ENCODE measurements at regions not wholly inside any gene's neighbourhood (a gene's known extent, or its start where the extent isn't known, plus 50 kb on each side); places are given as distances from the start of the nearest gene placed in this dataset.

GRCh38 chr16:86222965-86223551 lies 287.3 kb upstream of the FOXF1 start:
- Histone ChIP-seq H3K9me3 (ENCODE audit: low read depth) (no peaks in the 10 kb centered on the region), H3K27me3 (peaks cover 12% of the 10 kb centered on the region), H2AFZ (replicated peaks) (no peak overlapping the region), H3K36me3 (no peaks in the 10 kb centered on the region), H3K4me1 (peaks cover 3% of the 10 kb centered on the region), H3K4me2 (no peak overlapping the region), H4K20me1 (ENCODE audit: low read depth) (no peaks in the 10 kb centered on the region), H3K4me3 (no peak overlapping the region), H3K9ac (no peak overlapping the region), H3K79me2 (ENCODE audit: low read depth) (no peaks in the 10 kb centered on the region), H3F3A (ENCODE audit: low read depth) (no peaks in the 10 kb centered on the region), H3K27ac (no peak overlapping the region)
- Mint-ChIP-seq H3K9me3 (no peaks in the 10 kb centered on the region), H3K36me3 (no peaks in the 10 kb centered on the region), H3K4me3 (no peak overlapping the region), H3K4me1 (peaks cover 4% of the 10 kb centered on the region), H3K27me3 (ENCODE audit: insufficient read depth, low read depth) (peaks cover 18% of the 10 kb centered on the region), H3K27ac (no peak overlapping the region)
- no peak for TF ChIP-seq EZH2phosphoT487 (IDR thresholded peaks at IDR 0.05)
- TF ChIP-seq CTCF (IDR thresholded peaks at IDR 0.05) = no peak
- no peak for TF ChIP-seq EZH2 (IDR thresholded peaks at IDR 0.05)
- no peak for DNase-seq (ENCODE audit: low spot score)

DNA sequence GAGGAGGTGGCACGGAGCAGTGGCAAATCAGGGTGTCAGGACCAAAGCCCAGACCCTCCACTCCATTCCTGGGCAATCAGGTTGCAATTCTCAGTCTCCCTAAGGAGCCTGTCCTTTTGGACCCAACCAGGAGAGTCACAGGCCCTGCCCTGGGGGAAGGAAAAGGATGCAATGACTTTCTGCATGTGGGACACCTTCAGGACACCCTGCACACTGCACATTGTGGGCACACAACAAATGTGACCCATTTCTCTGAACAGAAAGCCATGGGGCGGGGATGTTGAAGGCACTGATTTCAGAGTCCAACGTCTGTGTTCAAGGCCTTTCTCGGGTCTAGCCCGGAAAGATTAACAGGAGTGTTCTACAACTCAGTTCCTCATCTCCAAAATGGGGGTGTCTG lies 286.2 kb upstream of the FOXF1 start:
- Mint-ChIP-seq H3K27ac (no peak overlapping the region), H3K4me1 (peaks cover 4% of the 10 kb centered on the region), H3K36me3 (no peaks in the 10 kb centered on the region), H3K27me3 (ENCODE audit: insufficient read depth, low read depth) (peaks cover 15% of the 10 kb centered on the region), H3K4me3 (no peak overlapping the region), H3K9me3 (no peaks in the 10 kb centered on the region)
- Histone ChIP-seq H3K27ac (no peak overlapping the region), H3K36me3 (no peaks in the 10 kb centered on the region), H3K4me2 (no peak overlapping the region), H3K4me3 (no peak overlapping the region), H3K4me1 (peaks cover 3% of the 10 kb centered on the region), H3K9me3 (ENCODE audit: low read depth) (no peaks in the 10 kb centered on the region), H3K27me3 (peaks cover 12% of the 10 kb centered on the region), H4K20me1 (ENCODE audit: low read depth) (no peaks in the 10 kb centered on the region), H3F3A (ENCODE audit: low read depth) (no peaks in the 10 kb centered on the region), H3K9ac (no peak overlapping the region), H2AFZ (replicated peaks) (no peak overlapping the region), H3K79me2 (ENCODE audit: low read depth) (no peaks in the 10 kb centered on the region)
- no peak for DNase-seq (ENCODE audit: low spot score)
- no peak for TF ChIP-seq EZH2 (IDR thresholded peaks at IDR 0.05)
- no peak for TF ChIP-seq CTCF (IDR thresholded peaks at IDR 0.05)
- no peak for TF ChIP-seq EZH2phosphoT487 (IDR thresholded peaks at IDR 0.05)

- no peak overlapping the region for H3K4me3 Mint-ChIP-seq
- Histone ChIP-seq H3K27me3 (peaks cover 12% of the 10 kb centered on the region), H3K79me2 (ENCODE audit: low read depth) (no peaks in the 10 kb centered on the region), H3F3A (ENCODE audit: low read depth) (no peaks in the 10 kb centered on the region), H4K20me1 (ENCODE audit: low read depth) (no peaks in the 10 kb centered on the region), H2AFZ (replicated peaks) (no peak overlapping the region), H3K27ac (no peak overlapping the region), H3K36me3 (no peaks in the 10 kb centered on the region), H3K9ac (no peak overlapping the region), H3K4me2 (no peak overlapping the region), H3K4me3 (no peak overlapping the region), H3K9me3 (ENCODE audit: low read depth) (no peaks in the 10 kb centered on the region), H3K4me1 (peaks cover 3% of the 10 kb centered on the region)
- TF ChIP-seq EZH2 (IDR thresholded peaks at IDR 0.05) = no peak
- TF ChIP-seq CTCF (IDR thresholded peaks at IDR 0.05) = no peak
- TF ChIP-seq EZH2phosphoT487 (IDR thresholded peaks at IDR 0.05) = no peak
- no peaks in the 10 kb centered on the region for H3K9me3 Mint-ChIP-seq
- DNase-seq (ENCODE audit: low spot score) = no peak
- H3K27me3 Mint-ChIP-seq (ENCODE audit: insufficient read depth, low read depth) = peaks cover 15% of the 10 kb centered on the region
- H3K36me3 Mint-ChIP-seq = no peaks in the 10 kb centered on the region
- H3K4me1 Mint-ChIP-seq = peaks cover 4% of the 10 kb centered on the region
- H3K27ac Mint-ChIP-seq = no peak overlapping the region
Measured at GRCh38 chr16:86224629-86225028, 285.7 kb upstream of the FOXF1 start.

Data from neural progenitor cell (in vitro differentiated cells).